Esophagus squamous epithelium (tissue), 4 donors: ENCODE measurements at regions not wholly inside any gene's neighbourhood (a gene's known extent, or its start where the extent isn't known, plus 50 kb on each side); places are given as distances from the start of the nearest gene placed in this dataset.

Experiments used
- POLR2A ChIP-seq, 4 donors: fragments of 450-650 bp; IDR thresholded peaks; one replicate each; pipeline ENCODE4 v1.6.1; 2017; ENCODE audit warnings: antibody characterized with exemption in 4 of 4, mild to moderate bottlenecking in 4 of 4, moderate library complexity in 3 of 4
- TF ChIP-seq, protein P1 (sequence below), 6 experiments: fragments of 450-650 bp in 4 of 6; fragments of 200-600 bp in 2 of 6; sonication (generic) in 2 of 6; IDR thresholded peaks; one replicate each; pipeline ENCODE4 v1.5.1; 2016 to 2019; ENCODE audit warnings: antibody characterized with exemption in 6 of 6, mild to moderate bottlenecking in 4 of 6, moderate library complexity in 4 of 6

DNA sequence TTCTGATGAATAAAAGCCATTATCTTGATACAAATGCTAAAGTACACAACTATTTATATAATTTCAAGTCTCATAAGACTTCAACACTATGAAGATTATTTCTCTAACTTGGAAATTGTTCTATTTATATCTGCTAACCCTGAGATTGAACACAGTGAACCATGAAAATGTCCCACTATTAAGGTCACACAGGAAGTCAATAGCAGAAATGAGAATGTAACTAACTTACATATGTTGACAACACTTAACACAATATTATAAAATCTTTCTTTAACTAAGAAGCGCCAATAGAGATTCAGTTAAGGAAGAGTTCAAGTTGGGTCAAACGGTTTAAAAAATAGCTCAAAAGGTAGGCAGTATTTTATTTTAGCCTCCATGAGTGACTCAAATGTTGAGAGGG, 551.8 kb upstream of the CBLB start:
- TF ChIP-seq, protein P1, sequence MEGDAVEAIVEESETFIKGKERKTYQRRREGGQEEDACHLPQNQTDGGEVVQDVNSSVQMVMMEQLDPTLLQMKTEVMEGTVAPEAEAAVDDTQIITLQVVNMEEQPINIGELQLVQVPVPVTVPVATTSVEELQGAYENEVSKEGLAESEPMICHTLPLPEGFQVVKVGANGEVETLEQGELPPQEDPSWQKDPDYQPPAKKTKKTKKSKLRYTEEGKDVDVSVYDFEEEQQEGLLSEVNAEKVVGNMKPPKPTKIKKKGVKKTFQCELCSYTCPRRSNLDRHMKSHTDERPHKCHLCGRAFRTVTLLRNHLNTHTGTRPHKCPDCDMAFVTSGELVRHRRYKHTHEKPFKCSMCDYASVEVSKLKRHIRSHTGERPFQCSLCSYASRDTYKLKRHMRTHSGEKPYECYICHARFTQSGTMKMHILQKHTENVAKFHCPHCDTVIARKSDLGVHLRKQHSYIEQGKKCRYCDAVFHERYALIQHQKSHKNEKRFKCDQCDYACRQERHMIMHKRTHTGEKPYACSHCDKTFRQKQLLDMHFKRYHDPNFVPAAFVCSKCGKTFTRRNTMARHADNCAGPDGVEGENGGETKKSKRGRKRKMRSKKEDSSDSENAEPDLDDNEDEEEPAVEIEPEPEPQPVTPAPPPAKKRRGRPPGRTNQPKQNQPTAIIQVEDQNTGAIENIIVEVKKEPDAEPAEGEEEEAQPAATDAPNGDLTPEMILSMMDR (IDR thresholded peaks at IDR 0.05) = no peak
- no peak for TF ChIP-seq POLR2A (IDR thresholded peaks at IDR 0.05)
